Skeletal muscle tissue (tissue), 3 donors: ENCODE measurements at regions not wholly inside any gene's neighbourhood (a gene's known extent, or its start where the extent isn't known, plus 50 kb on each side); places are given as distances from the start of the nearest gene placed in this dataset.

Experiments used
- H3K27ac ChIP-seq: one replicate; pipeline ENCODE4 v1.7.0; 2013; ENCODE audit warnings: mild to moderate bottlenecking, low read depth, low read length, inconsistent platforms
- H3K27me3 ChIP-seq, 3 donors: one replicate each; pipeline ENCODE4 v1.7.0; 2013; ENCODE audit warnings: low read length in 3 of 3; ENCODE audit not compliant: control insufficient read depth in 3 of 3, insufficient read depth in 3 of 3
- H3K36me3 ChIP-seq, 3 donors: one replicate each; pipeline ENCODE4 v1.7.0; 2013; ENCODE audit warnings: low read length in 3 of 3; ENCODE audit not compliant: control insufficient read depth in 3 of 3, insufficient read depth in 3 of 3
- H3K4me1 ChIP-seq, 3 donors: one replicate each; pipeline ENCODE4 v1.7.0; 2013; ENCODE audit warnings: low read length in 3 of 3, mild to moderate bottlenecking in 3 of 3; ENCODE audit not compliant: control insufficient read depth in 3 of 3, insufficient read depth in 3 of 3
- H3K4me3 ChIP-seq, 3 donors: one replicate each; pipeline ENCODE4 v1.7.0; 2013; ENCODE audit warnings: low read length in 3 of 3
- H3K9ac ChIP-seq, 3 donors: one replicate each; pipeline ENCODE4 v1.7.0; 2013; ENCODE audit warnings: low read length in 3 of 3, mild to moderate bottlenecking in 3 of 3, moderate library complexity in 2 of 3, low read depth in 1 of 3
- H3K9me3 ChIP-seq, 3 donors: one replicate each; pipeline ENCODE4 v1.7.0; 2013; ENCODE audit warnings: low read length in 3 of 3; ENCODE audit not compliant: control insufficient read depth in 3 of 3
- donor health status: Osteomylitis.

DNA sequence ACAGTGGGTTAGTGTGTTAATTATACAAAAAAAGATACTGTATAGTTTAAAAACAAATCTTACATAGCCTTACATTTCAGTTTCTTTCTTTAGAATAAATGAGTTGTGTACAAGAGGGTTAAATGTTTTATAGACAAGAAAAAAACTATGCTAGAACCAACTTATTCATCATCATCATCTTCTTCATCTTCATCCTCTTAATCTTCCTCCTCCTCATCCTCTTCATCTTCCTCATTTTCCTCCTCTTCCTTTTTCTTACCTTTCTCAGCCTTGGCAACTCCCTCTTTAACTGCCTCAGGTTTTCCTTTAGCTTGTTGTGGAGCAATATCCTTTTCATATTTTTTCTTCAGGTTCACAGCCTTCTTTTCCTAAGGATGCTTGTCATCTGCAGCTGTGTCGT is 53.7 kb downstream of the RPS12 start:
- no peaks in the 10 kb centered on the region for H3K36me3 ChIP-seq
- H3K27ac ChIP-seq, result no peak overlapping the region
- no peaks in the 10 kb centered on the region for H3K4me1 ChIP-seq
- no peaks in the 10 kb centered on the region for H3K9me3 ChIP-seq
- no peaks in the 10 kb centered on the region for H3K27me3 ChIP-seq
- no peak overlapping the region for H3K9ac ChIP-seq
- no peak overlapping the region for H3K4me3 ChIP-seq

DNA sequence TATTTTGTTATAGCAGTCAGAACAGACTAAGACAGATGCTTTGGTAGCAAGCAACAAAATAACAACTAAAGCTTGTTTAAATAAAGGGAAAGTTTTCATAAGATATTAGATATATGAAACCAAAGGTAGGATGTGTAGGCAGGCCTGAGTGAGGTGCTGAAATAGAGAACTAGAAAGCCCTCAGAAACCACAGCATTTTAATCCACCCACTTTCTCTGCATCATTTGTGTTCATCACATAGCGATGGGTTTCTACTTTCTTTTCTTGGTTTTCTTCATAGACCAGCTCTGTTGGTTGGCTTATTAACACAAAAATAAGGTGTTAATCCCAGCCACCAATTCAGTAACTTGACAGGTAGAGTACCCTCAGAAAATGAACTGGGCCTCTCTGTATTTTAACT is 58.6 kb downstream of the RPS12 start:
- Histone ChIP-seq H3K27me3 (no peaks in the 10 kb centered on the region), H3K27ac (no peak overlapping the region), H3K4me3 (no peak overlapping the region), H3K4me1 (no peaks in the 10 kb centered on the region), H3K9me3 (peaks cover 0 to 6% (median 3%) of the 10 kb centered on the region in 3 donors), H3K9ac (no peak overlapping the region), H3K36me3 (no peaks in the 10 kb centered on the region)

DNA sequence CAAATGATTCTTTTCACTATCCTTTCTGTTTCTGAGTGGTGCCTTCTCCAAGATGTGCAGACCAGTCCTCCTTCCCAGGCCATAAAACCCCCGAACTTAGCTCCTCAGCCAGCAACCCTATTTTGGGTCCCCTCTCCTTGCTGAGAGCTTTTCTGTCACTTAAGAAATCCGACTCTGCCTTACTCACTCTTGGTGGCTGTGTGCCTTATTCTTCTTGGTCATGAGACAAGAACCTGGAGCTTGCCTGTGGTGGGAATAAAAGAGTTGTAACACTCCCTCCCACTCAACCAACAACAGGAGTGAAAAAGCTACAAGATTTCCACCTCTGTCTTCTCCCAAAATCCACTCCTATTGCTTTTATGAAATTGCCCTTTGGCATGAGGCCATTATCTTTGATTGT is 62.6 kb downstream of the RPS12 start:
- no peaks in the 10 kb centered on the region for H3K4me1 ChIP-seq
- no peaks in the 10 kb centered on the region for H3K36me3 ChIP-seq
- H3K27me3 ChIP-seq, result no peaks in the 10 kb centered on the region
- no peak overlapping the region for H3K9ac ChIP-seq
- no peak overlapping the region for H3K27ac ChIP-seq
- peaks cover 0 to 6% (median 3%) of the 10 kb centered on the region in 3 donors for H3K9me3 ChIP-seq
- H3K4me3 ChIP-seq, result no peak overlapping the region

DNA sequence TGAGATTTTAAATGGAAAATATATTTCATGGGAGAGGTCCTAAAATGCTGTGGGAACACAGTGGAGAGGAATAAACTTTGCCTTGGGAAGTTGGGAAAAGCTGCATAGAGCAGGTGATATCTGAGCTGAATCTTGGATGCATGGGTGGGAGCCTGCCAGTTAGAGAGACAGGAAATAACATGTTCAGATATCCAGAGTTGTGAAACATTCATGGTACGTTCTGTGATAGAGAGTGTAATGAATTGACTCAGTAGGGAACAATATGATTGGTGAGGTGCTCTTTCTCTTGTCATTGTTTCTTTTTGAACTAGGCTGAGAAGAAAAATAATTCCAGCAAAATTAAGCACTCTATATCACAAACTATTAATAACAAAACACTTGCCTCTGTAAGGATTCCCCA is 72.8 kb downstream of the RPS12 start:
- H3K27ac ChIP-seq, result no peak overlapping the region
- no peak overlapping the region for H3K4me3 ChIP-seq
- no peaks in the 10 kb centered on the region for H3K4me1 ChIP-seq
- H3K27me3 ChIP-seq, result no peaks in the 10 kb centered on the region
- no peaks in the 10 kb centered on the region for H3K9me3 ChIP-seq
- H3K36me3 ChIP-seq, result no peaks in the 10 kb centered on the region
- H3K9ac ChIP-seq, result no peak overlapping the region

DNA sequence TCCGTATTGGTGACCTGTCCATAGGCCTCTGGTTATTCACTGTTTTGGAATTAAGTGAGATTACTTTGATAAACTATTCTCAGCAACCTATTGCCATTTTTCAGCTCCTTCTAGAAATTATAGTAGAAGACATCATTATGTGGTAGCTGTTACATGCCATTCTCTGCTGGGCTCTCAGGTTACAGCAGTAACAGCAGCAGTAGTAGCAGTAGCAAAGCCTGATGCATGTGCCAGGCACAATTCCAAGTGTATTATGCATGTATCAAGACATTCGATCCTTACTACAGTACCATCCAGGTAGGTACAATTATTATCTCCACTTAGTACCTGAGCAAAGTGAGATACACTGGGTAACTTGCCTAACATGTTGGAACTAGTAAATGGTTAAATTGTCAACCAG is 74.3 kb downstream of the RPS12 start:
- Histone ChIP-seq H3K9ac (no peak overlapping the region), H3K27ac (no peak overlapping the region), H3K4me3 (no peak overlapping the region), H3K36me3 (no peaks in the 10 kb centered on the region), H3K27me3 (no peaks in the 10 kb centered on the region), H3K9me3 (no peaks in the 10 kb centered on the region), H3K4me1 (no peaks in the 10 kb centered on the region)

DNA sequence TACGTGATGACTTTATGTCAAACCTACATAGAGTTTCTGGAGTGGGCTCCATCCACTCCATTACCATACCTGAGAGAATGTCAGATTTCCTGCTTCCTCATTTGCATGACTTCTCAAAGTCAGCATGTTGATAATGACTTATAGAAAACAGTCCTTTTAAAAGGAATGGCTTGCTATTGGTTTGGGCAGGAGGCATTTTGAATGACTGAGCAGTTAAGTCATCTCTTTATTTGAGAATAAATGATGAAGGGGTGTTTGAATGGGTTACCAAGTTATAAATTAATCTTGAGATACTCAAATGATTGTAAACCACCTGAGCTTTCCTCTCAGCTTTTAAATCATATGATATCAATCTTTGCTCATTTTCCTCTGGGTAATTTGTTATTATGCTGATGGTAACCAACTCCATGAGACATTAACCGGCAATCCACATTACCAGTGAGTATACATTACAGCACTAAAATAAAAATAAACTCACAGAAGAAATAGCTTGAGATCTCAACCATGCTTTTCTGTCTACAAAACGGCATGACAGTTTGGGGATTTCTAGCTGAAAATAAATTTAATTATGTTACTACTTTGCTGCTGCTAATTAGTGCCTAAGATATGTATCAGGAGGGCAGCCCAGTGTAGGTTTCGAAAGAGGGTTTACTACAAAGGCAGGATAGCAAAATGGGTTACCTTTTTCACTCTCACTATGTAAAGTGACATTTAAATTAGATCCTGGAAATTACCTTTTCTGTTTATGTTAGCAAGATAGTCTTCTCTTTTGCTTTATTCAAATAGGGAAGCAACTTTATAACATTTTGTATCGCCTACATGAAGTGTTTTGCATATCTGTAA is 78.8 kb downstream of the RPS12 start:
- Histone ChIP-seq H3K4me1 (no peaks in the 10 kb centered on the region), H3K36me3 (no peaks in the 10 kb centered on the region), H3K4me3 (no peak overlapping the region), H3K27ac (no peak overlapping the region), H3K9me3 (no peaks in the 10 kb centered on the region), H3K27me3 (no peaks in the 10 kb centered on the region), H3K9ac (no peak overlapping the region)

DNA sequence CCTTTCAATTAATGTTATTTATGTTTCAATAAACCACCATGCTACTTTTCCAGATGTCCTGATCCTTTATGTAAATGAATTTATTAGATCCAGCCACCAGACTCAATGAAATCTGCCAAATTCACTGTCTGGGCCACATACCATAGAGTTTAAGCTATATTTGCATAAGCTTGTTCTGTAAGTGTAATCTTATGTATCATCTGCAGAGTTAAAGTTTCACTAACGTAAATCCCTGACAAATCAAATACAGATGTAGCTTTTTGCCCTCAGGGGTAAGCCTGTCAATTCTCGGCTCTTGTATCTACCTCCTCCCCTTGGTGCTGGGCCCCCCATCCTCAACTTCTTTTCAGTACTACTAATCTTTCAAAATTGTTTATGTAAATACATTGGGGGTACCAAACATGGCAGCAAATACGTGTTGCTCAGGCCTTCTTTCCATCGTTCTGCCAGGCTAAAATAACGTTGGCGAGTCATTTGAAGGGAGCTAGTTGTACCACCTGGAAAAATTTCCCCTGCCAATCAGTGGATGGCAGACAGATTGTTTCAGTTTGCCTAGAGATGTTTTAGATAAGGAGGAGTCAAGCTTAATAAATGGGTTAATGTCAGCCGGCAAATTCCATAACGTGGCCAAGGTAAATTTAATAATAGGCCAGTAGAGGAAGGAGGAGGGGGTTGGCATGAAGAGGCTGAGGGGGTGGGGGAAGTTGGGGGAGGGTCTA is 79.6 kb downstream of the RPS12 start:
- Histone ChIP-seq H3K36me3 (no peaks in the 10 kb centered on the region), H3K4me3 (no peak overlapping the region), H3K27ac (no peak overlapping the region), H3K4me1 (no peaks in the 10 kb centered on the region), H3K9me3 (no peaks in the 10 kb centered on the region), H3K27me3 (no peaks in the 10 kb centered on the region), H3K9ac (no peak overlapping the region)

DNA sequence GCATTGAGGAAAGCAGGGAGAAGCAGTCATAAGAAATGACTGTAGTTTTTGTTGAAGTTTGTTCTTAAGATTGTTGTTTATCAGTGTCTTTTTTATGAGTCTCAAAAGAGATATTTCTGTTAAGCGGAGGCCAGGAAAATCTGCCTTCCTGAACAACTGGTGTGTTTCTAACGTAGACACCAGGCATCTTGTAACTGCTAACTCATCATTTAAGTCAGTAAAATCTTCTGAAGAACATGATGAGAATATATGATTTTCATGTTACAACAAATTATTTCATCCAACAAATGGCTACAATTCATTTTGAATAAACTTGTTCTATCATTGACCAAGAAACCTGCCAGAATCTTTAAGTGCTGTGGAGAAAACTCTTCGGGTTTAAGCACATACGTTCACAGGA is 84.0 kb downstream of the RPS12 start:
- Histone ChIP-seq H3K27me3 (no peaks in the 10 kb centered on the region), H3K9me3 (no peaks in the 10 kb centered on the region), H3K27ac (no peak overlapping the region), H3K4me1 (no peaks in the 10 kb centered on the region), H3K36me3 (no peaks in the 10 kb centered on the region), H3K9ac (no peak overlapping the region), H3K4me3 (no peak overlapping the region)

DNA sequence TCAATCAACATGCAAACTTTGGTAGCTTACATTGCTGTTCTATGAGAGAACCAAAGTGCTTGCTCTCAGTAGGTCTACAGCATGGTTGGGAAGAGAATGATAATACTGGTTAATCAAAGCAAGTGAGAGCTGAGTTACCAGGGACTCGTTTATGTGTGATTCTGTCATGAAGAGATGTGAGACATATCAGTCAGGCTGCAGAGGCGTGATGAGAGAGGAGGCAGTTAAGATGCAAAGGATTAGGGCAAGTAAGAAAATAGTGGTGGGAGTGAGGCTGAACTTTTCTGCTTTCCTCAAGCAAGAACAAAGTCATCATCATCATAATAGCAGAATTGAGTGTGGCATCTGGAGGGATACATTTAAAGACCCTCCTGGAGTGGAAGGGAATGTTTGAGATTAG is 86.5 kb downstream of the RPS12 start:
- Histone ChIP-seq H3K4me1 (no peaks in the 10 kb centered on the region), H3K9me3 (no peaks in the 10 kb centered on the region), H3K36me3 (no peaks in the 10 kb centered on the region), H3K27me3 (no peaks in the 10 kb centered on the region), H3K4me3 (no peak overlapping the region), H3K27ac (no peak overlapping the region), H3K9ac (no peak overlapping the region)

DNA sequence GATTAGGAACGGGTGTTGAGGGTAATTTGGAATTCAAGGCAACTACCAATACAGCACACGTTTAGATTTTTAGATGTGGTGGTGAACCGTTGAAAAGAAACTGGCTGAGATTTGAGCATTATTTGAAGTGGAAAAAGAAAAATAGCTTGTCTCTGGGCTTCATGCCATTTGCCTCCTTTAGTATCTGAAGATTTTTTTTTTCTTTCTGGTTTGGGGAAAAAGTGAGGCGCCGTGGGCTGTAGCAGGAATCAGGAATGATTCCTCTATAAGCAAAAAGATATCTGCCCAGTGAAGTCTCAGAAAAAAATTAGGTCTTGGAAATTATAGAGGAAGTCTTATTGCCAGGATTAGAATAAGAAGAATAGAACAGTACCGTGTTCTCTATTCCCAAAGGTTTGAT is 88.5 kb downstream of the RPS12 start:
- H3K9me3 ChIP-seq, result no peaks in the 10 kb centered on the region
- H3K4me1 ChIP-seq, result no peaks in the 10 kb centered on the region
- no peak overlapping the region for H3K9ac ChIP-seq
- H3K27ac ChIP-seq, result no peak overlapping the region
- H3K27me3 ChIP-seq, result no peaks in the 10 kb centered on the region
- no peak overlapping the region for H3K4me3 ChIP-seq
- H3K36me3 ChIP-seq, result no peaks in the 10 kb centered on the region
